ENCODE measurements at regions not wholly inside any gene's neighbourhood (a gene's known extent, or its start where the extent isn't known, plus 50 kb on each side); places are given as distances from the start of the nearest gene placed in this dataset.

GRCh38 chr6:2558098-2558680, 192.5 kb downstream of the MYLK4 start:
- H3K27me3 ChIP-seq: no peaks in the 10 kb centered on the region
- DNase-seq: no peak
- H3K36me3 ChIP-seq: no peaks in the 10 kb centered on the region
- peaks cover 0 to 10% (median 4%) of the 10 kb centered on the region in 4 donors for H3K4me1 ChIP-seq
- H3K9me3 ChIP-seq: no peaks in the 10 kb centered on the region
- intact Hi-C loops (cut with DNase I; ENCODE audit: low total_unique reads): no loop called here
- no peak overlapping the region for H3K4me3 ChIP-seq
- no peak for TF ChIP-seq CTCF (IDR thresholded peaks at IDR 0.05)
- no peak overlapping the region for H3K27ac ChIP-seq

- Histone ChIP-seq H3K27me3 (no peaks in the 10 kb centered on the region), H3K9me3 (no peaks in the 10 kb centered on the region), H3K4me3 (no peak overlapping the region), H3K27ac (no peak overlapping the region), H3K4me1 (peaks cover 0 to under 1% (median 0%) of the 10 kb centered on the region in 4 donors), H3K36me3 (no peaks in the 10 kb centered on the region)
- no peak for TF ChIP-seq CTCF (IDR thresholded peaks at IDR 0.05)
- intact Hi-C loops (cut with DNase I; ENCODE audit: low total_unique reads): no loop called here
- DNase-seq: no peak
Observed at GRCh38 chr6:2557181-2557720, 193.5 kb downstream of the MYLK4 start.

- Histone ChIP-seq H3K27ac (no peak overlapping the region), H3K4me3 (no peak overlapping the region), H3K36me3 (no peaks in the 10 kb centered on the region), H3K27me3 (no peaks in the 10 kb centered on the region), H3K4me1 (no peaks in the 10 kb centered on the region), H3K9me3 (no peaks in the 10 kb centered on the region)
- DNase-seq: no peak
- TF ChIP-seq CTCF (IDR thresholded peaks at IDR 0.05): no peak
- intact Hi-C loops (cut with DNase I; ENCODE audit: low total_unique reads): no loop called here
Observed at GRCh38 chr6:2556761-2557160, 194.0 kb downstream of the MYLK4 start.

- Histone ChIP-seq H3K4me3 (no peak overlapping the region), H3K36me3 (no peaks in the 10 kb centered on the region), H3K27me3 (no peaks in the 10 kb centered on the region), H3K9me3 (no peaks in the 10 kb centered on the region), H3K4me1 (no peaks in the 10 kb centered on the region), H3K27ac (no peak overlapping the region)
- no peak for DNase-seq
- no peak for TF ChIP-seq CTCF (IDR thresholded peaks at IDR 0.05)
- intact Hi-C loops (cut with DNase I; ENCODE audit: low total_unique reads): no loop called here
Observed at GRCh38 chr6:2554651-2555260, 196.0 kb downstream of the MYLK4 start.

GRCh38 chr6:2552526-2553154, 198.1 kb downstream of the MYLK4 start:
- intact Hi-C loops (cut with DNase I; ENCODE audit: low total_unique reads): no loop called here
- TF ChIP-seq CTCF (IDR thresholded peaks at IDR 0.05): no peak
- H3K4me3 ChIP-seq: no peak overlapping the region
- H3K27ac ChIP-seq: no peak overlapping the region
- H3K27me3 ChIP-seq: no peaks in the 10 kb centered on the region
- no peaks in the 10 kb centered on the region for H3K4me1 ChIP-seq
- H3K36me3 ChIP-seq: no peaks in the 10 kb centered on the region
- no peak for DNase-seq
- H3K9me3 ChIP-seq: no peaks in the 10 kb centered on the region
